HG03175 (cell line): ENCODE measurements at regions not wholly inside any gene's neighbourhood (a gene's known extent, or its start where the extent isn't known, plus 50 kb on each side); places are given as distances from the start of the nearest gene placed in this dataset.

Experiments
- ATAC-seq: cut with Tn5 transposase; IDR thresholded peaks from one replicate; pipeline ENCODE4 v1.9.1; 2021; ENCODE audit warnings: mild to moderate bottlenecking, moderate library complexity; ENCODE audit not compliant: unreplicated experiment

GRCh38 chr12:107339932-107340331, 246.6 kb upstream of the CRY1 start:
- no peak for ATAC-seq

GRCh38 chr12:107340898-107341297, 247.5 kb upstream of the CRY1 start:
- ATAC-seq: no peak

GRCh38 chr12:107344035-107344808, 250.9 kb upstream of the CRY1 start:
- no peak for ATAC-seq

GRCh38 chr12:107347261-107347660, 253.9 kb upstream of the CRY1 start:
- ATAC-seq: no peak

GRCh38 chr12:107349008-107349747, 255.8 kb upstream of the CRY1 start:
- ATAC-seq: no peak

GRCh38 chr12:107349839-107350238, 256.5 kb upstream of the CRY1 start:
- ATAC-seq: no peak

GRCh38 chr12:107351109-107351508, 257.8 kb upstream of the CRY1 start:
- ATAC-seq: no peak

- ATAC-seq: no peak
Observed at GRCh38 chr12:107351713-107352112, 258.4 kb upstream of the CRY1 start.

- ATAC-seq: no peak
Observed at GRCh38 chr12:107352347-107353081, 259.2 kb upstream of the CRY1 start.

GRCh38 chr12:107353312-107353711, 260.0 kb upstream of the CRY1 start:
- no peak for ATAC-seq

GRCh38 chr12:107355004-107355565, 261.7 kb upstream of the CRY1 start:
- ATAC-seq: no peak

GRCh38 chr12:107355612-107356011, 262.3 kb upstream of the CRY1 start:
- ATAC-seq: no peak

GRCh38 chr12:107356266-107356936, 263.1 kb upstream of the CRY1 start:
- ATAC-seq: no peak

GRCh38 chr12:107356937-107357295, 263.6 kb upstream of the CRY1 start:
- no peak for ATAC-seq

GRCh38 chr12:107359382-107359781, 266.0 kb upstream of the CRY1 start:
- ATAC-seq: no peak

- ATAC-seq: no peak
Observed at GRCh38 chr12:107360033-107360432, 266.7 kb upstream of the CRY1 start.

- ATAC-seq: no peak
Observed at GRCh38 chr12:107360482-107360881, 267.1 kb upstream of the CRY1 start.

- no peak for ATAC-seq
Observed at GRCh38 chr12:107361970-107362369, 268.6 kb upstream of the CRY1 start.

- no peak for ATAC-seq
Observed at GRCh38 chr12:107362960-107363359, 269.6 kb upstream of the CRY1 start.

- ATAC-seq: no peak
Observed at GRCh38 chr12:107364875-107365518, 271.6 kb upstream of the CRY1 start.
